ENCODE measurements at regions not wholly inside any gene's neighbourhood (a gene's known extent, or its start where the extent isn't known, plus 50 kb on each side); places are given as distances from the start of the nearest gene placed in this dataset.

- DNase-seq (ENCODE audit: low read depth): no peak
These were observed 63.8 kb upstream of the IL1R1 start for GRCh38 chr2:102078773-102079172.

GRCh38 chr2:102080451-102081242 is 61.9 kb upstream of the IL1R1 start:
- DNase-seq (ENCODE audit: low read depth): no peak

- DNase-seq (ENCODE audit: low read depth): no peak
These were observed 61.4 kb upstream of the IL1R1 start for GRCh38 chr2:102081243-102081522.

- DNase-seq (ENCODE audit: low read depth): no peak
These were observed 60.9 kb upstream of the IL1R1 start for GRCh38 chr2:102081606-102082005.

GRCh38 chr2:102082571-102083392 is 59.8 kb upstream of the IL1R1 start:
- peak; percentile 46 for DNase-seq (ENCODE audit: low read depth)

- no peak for DNase-seq (ENCODE audit: low read depth)
These were observed 59.2 kb upstream of the IL1R1 start for GRCh38 chr2:102083393-102083703.

GRCh38 chr2:102084651-102085050 is 57.9 kb upstream of the IL1R1 start:
- DNase-seq (ENCODE audit: low read depth): no peak

- DNase-seq (ENCODE audit: low read depth): no peak
These were observed 57.3 kb upstream of the IL1R1 start for GRCh38 chr2:102085238-102085637.

- DNase-seq (ENCODE audit: low read depth): no peak
These were observed 56.2 kb upstream of the IL1R1 start for GRCh38 chr2:102086150-102086872.

GRCh38 chr2:102091121-102091520 is 51.4 kb upstream of the IL1R1 start:
- no peak for DNase-seq (ENCODE audit: low read depth)

GRCh38 chr2:102091908-102092307 is 50.6 kb upstream of the IL1R1 start:
- DNase-seq (ENCODE audit: low read depth): no peak

- no peak for DNase-seq (ENCODE audit: low read depth)
These were observed 50.0 kb upstream of the IL1R1 start for GRCh38 chr2:102092535-102092934.

Data from activated T-cell treated with anti-CD3 and anti-CD28 coated beads for 24 hours (primary cell).